GM13977 (cell line): ENCODE measurements at regions not wholly inside any gene's neighbourhood (a gene's known extent, or its start where the extent isn't known, plus 50 kb on each side); places are given as distances from the start of the nearest gene placed in this dataset.

ENCODE experiments used
- DNase-seq: peaks from one replicate; pipeline ENCODE4 v3.0.0; 2012; ENCODE audit warnings: low spot score
- in situ Hi-C: fragments of 300-500 bp; cut with MboI; formaldehyde crosslinking; loops from one replicate; pipeline ENCODE4 v1.12.0; 2022; ENCODE audit warnings: low sequenced_read_pairs, low pct_unique_long_range_greater_than_20kb, mixed read lengths, inconsistent platforms; ENCODE audit not compliant: unreplicated experiment
- TF ChIP-seq, protein P1 (sequence below): IDR thresholded peaks from 2 replicates; pipeline ENCODE4 v1.5.1; 2012; ENCODE audit warnings: mild to moderate bottlenecking, control low read depth; ENCODE audit not compliant: insufficient read depth; ENCODE audit errors: extremely low read depth, missing control alignments

DNA sequence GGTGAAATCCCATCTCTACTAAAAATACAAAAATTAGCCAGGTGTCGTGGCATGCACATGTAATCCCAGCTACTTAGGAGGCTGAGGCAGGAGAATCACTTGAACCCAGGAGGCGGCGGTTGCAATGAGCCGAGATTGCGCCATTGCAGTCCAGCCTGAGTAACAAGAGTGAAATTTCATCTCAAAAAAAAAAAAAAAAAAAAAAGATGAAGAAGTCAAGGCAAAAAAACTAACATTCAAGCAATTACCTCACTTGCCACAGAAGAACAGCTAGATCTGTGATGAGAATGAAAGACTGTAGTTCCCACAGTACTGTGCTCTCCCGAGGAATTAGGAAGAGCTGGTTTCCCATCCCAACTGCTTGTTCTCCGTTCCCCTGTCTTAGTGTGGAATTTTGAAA is 144.7 kb upstream of the ECI2 start:
- TF ChIP-seq, protein P1, sequence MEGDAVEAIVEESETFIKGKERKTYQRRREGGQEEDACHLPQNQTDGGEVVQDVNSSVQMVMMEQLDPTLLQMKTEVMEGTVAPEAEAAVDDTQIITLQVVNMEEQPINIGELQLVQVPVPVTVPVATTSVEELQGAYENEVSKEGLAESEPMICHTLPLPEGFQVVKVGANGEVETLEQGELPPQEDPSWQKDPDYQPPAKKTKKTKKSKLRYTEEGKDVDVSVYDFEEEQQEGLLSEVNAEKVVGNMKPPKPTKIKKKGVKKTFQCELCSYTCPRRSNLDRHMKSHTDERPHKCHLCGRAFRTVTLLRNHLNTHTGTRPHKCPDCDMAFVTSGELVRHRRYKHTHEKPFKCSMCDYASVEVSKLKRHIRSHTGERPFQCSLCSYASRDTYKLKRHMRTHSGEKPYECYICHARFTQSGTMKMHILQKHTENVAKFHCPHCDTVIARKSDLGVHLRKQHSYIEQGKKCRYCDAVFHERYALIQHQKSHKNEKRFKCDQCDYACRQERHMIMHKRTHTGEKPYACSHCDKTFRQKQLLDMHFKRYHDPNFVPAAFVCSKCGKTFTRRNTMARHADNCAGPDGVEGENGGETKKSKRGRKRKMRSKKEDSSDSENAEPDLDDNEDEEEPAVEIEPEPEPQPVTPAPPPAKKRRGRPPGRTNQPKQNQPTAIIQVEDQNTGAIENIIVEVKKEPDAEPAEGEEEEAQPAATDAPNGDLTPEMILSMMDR = no peak
- no peak for DNase-seq
- in situ Hi-C loops = no loop called here

DNA sequence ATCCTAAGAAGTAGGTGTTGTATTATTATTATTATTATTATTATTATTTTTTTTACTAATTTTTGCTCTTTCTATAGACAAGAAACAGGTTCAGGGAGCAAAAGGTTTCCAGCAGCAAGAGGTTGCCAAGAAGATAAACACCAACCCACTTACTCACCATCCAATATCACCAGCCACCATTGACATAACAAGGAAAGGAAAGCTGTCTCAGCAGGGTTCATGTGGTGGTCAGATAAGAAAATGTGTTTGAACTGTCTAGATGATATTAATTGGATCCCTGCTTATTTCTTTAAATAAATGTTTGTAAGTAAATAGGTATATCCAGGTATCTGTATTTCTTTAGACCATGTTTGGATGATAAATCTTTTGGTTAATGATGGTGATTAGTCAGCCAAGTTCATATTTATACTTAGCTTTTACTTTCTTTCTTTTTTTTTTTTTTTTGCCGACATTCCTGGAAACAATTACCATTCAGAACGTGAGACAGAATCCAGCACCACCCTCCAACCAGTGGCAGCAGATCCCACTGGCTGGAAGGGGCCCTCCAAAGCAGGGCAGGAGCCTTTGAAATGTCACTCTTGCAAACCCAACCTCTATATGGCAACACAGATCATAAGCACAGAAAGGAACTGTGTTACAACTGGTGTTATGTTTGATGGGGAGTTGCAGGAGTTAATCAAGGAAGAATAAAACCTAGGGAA is 139.2 kb upstream of the ECI2 start:
- in situ Hi-C loops = no loop called here
- DNase-seq = no peak
- TF ChIP-seq, protein P1 = no peak

DNA sequence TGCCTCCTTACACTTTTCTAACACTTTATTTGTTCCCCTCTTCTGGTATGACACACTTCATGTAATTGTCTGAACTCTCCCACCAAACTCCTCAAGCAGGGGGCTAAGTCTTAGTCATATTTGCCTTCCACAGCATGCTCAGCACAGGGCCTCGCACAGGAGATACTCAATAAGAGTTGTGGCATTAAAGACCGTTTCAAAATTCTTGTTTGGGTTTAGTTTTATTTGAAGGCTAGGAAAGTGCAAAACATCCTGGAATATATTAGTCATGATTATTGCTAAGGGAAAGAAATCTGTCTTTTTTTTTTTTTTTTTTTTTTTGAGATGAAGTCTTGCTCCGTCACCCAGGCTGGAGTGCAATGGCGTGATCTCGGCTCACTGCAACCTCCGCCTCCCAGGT is 137.6 kb upstream of the ECI2 start:
- no peak for DNase-seq
- in situ Hi-C loops = no loop called here
- TF ChIP-seq, protein P1 = no peak

DNA sequence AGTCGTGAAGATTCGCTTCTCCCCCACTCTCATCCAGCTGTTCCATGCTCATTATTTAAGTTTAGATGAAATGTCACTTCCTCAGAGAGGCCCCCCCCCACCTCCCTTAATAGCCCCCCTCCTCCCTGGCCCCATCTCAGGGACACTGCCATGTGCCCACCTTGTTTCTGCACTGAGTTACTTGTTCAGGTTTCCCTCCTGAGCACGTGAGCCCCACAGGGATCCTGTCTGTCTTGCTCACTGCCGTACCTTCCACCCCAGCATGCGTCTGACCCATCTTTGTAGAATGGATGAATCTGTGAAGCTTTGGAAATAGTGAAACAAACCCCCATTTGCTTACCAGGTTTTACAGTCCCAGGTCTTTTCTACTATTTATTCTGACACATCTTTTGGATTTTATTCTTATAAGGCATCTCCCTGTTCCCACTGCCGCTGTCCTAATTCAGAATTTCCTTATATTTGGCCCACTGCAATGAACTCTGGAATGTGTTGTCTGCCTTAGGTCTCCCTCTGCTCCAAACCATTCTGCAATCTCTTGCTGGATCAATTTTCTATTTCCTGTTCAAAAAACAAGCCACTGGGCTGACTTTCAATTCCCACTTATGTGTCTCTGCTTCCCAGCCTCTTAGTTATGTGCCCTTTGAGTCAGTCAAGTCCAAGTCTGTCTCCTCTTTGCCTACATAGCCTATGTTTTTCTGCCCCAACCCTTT is 136.5 kb upstream of the ECI2 start:
- in situ Hi-C loops = no loop called here
- TF ChIP-seq, protein P1 = no peak
- DNase-seq = no peak

DNA sequence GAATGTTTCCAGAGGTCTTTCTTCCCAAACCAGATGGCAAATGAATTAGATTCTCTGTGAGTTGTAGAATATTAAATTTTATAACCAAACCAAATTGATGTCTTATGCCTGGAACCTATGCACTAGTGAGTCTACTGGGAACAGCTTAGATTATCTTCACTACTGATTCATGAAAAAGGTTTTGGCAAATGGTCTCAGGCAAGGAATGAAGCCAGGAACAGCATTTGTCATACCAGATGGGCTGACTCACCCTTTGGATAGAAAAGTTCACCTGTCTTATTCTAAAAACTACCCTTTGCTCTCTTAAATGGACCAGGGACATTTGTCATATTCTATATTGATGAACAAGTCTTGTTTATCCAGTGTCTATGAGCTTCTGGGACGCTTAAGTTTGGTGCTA is 135.4 kb upstream of the ECI2 start:
- no peak for DNase-seq
- TF ChIP-seq, protein P1 = no peak
- in situ Hi-C loops = no loop called here

DNA sequence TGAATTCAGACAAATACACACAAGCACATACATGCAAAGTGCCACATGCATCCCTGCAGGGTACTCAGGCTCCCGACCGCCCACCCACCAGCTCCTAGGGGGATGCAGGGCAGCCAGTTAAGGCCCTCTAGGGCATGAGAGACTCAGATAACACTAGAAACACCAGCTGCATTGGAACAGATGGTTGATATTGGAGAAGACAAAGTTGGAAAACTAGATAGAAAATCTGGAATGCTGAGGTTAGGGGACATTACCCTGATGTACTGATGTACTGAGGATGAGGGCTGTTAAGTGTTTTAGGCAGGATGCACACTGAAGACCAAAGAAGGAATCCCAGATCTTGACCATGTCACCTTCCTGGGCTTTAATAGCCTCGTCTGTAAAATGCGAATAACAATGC is 134.6 kb upstream of the ECI2 start:
- DNase-seq = no peak
- in situ Hi-C loops = no loop called here
- TF ChIP-seq, protein P1 = no peak
